Kidney (tissue), 13 donors: ENCODE measurements at regions not wholly inside any gene's neighbourhood (a gene's known extent, or its start where the extent isn't known, plus 50 kb on each side); places are given as distances from the start of the nearest gene placed in this dataset.

Source experiments
- DNase-seq, 5 donors: peaks; one replicate each; pipeline ENCODE4 v3.0.0-alpha.2; 2013 to 2020
- FAIRE-seq: peaks from 2 replicates; lab custom pipeline; 2012; peaks lifted over from hg19 to GRCh38; lab: Jason Lieb, UNC
- H3K27ac ChIP-seq, 2 donors: one replicate each; pipeline ENCODE4 v1.7.0; 2013; ENCODE audit warnings: low read depth in 2 of 2, low read length in 2 of 2, inconsistent platforms in 1 of 2
- H3K27me3 ChIP-seq: one replicate; pipeline ENCODE4 v1.7.1; 2013; ENCODE audit warnings: low read length, inconsistent platforms; ENCODE audit not compliant: control insufficient read depth, insufficient read depth
- H3K36me3 ChIP-seq, 3 donors: one replicate each; pipeline versions ENCODE4 v1.7.0 to v1.7.1; 2013; ENCODE audit warnings: low read length in 3 of 3, control low read depth in 1 of 3, inconsistent platforms in 1 of 3; ENCODE audit not compliant: insufficient read depth in 3 of 3, control insufficient read depth in 2 of 3
- H3K4me1 ChIP-seq, 3 donors: one replicate each; pipeline versions ENCODE4 v1.7.0 to v1.7.1; 2013; ENCODE audit warnings: low read length in 3 of 3, inconsistent platforms in 1 of 3, low read depth in 1 of 3; ENCODE audit not compliant: control insufficient read depth in 2 of 3, insufficient read depth in 2 of 3
- H3K4me3 ChIP-seq, 3 donors: one replicate each; pipeline versions ENCODE4 v1.7.0 to v1.8.1; 2013; ENCODE audit warnings: low read length in 3 of 3, control low read depth in 1 of 3, inconsistent platforms in 1 of 3
- H3K9ac ChIP-seq, 3 donors: one replicate each; pipeline versions ENCODE4 v1.7.0 to v1.7.1; 2013; ENCODE audit warnings: low read length in 3 of 3, control low read depth in 1 of 3, inconsistent platforms in 1 of 3
- H3K9me3 ChIP-seq, 3 donors: one replicate each; pipeline versions ENCODE4 v1.7.0 to v1.7.1; 2013; ENCODE audit warnings: low read length in 3 of 3, control low read depth in 1 of 3, inconsistent platforms in 1 of 3; ENCODE audit not compliant: control insufficient read depth in 2 of 3, insufficient read depth in 1 of 3
- intact Hi-C: fragments of 100-400 bp; cut with DNase I; formaldehyde crosslinking; loops from one replicate; pipeline ENCODE4 v1.11.1; 2022
- TF ChIP-seq, protein P1 (sequence below): IDR thresholded peaks from 3 replicates; pipeline ENCODE4 v1.5.1; 2012; ENCODE audit warnings: mild to moderate bottlenecking, moderate library complexity, borderline replicate concordance; ENCODE audit not compliant: insufficient read depth; ENCODE audit errors: extremely low read depth
- donor health status: control.
- donor health status: control.
- donor health status: control.
- donor health status: control.
- donor health status: control.
- donor health status: DM: yes; HTN: yes; CAD: no.
- donor health status: Normal renal cell carcinoma (clear cell type).

DNA sequence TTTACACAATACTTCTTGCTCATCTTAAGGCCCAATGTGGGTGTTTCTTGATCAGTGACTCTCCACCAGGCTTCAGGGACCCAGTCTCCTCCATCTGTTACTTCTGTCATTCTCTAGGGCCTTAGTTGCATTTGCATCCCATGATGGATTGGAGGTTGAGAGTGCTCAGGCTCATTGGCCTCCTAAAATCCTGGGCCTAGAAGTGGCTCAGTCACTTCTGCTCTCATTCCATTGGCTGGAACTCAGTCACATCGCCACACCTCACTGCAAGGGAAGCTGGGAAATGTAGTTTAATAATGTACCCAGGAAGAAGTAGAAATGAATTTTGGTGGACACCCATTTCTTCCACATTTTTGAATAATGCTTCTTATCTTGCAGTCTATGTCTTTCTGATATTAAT lies 223.5 kb downstream of the HRH4 start:
- Histone ChIP-seq H3K4me1 (no peaks in the 10 kb centered on the region), H3K9ac (no peak overlapping the region), H3K9me3 (peaks cover 0 to 9% (median 0%) of the 10 kb centered on the region in 3 donors), H3K36me3 (no peaks in the 10 kb centered on the region), H3K4me3 (no peak overlapping the region), H3K27ac (no peak overlapping the region), H3K27me3 (no peaks in the 10 kb centered on the region)
- no peak for DNase-seq
- intact Hi-C loops: no loop called here
- no peak for FAIRE-seq
- TF ChIP-seq, protein P1, sequence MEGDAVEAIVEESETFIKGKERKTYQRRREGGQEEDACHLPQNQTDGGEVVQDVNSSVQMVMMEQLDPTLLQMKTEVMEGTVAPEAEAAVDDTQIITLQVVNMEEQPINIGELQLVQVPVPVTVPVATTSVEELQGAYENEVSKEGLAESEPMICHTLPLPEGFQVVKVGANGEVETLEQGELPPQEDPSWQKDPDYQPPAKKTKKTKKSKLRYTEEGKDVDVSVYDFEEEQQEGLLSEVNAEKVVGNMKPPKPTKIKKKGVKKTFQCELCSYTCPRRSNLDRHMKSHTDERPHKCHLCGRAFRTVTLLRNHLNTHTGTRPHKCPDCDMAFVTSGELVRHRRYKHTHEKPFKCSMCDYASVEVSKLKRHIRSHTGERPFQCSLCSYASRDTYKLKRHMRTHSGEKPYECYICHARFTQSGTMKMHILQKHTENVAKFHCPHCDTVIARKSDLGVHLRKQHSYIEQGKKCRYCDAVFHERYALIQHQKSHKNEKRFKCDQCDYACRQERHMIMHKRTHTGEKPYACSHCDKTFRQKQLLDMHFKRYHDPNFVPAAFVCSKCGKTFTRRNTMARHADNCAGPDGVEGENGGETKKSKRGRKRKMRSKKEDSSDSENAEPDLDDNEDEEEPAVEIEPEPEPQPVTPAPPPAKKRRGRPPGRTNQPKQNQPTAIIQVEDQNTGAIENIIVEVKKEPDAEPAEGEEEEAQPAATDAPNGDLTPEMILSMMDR: no peak

GRCh38 chr18:24685254-24685959 lies 225.0 kb downstream of the HRH4 start:
- TF ChIP-seq, protein P1: no peak
- intact Hi-C loops: no loop called here
- Histone ChIP-seq H3K4me1 (no peaks in the 10 kb centered on the region), H3K4me3 (no peak overlapping the region), H3K9me3 (peaks cover 0 to 9% (median 0%) of the 10 kb centered on the region in 3 donors), H3K36me3 (no peaks in the 10 kb centered on the region), H3K27me3 (no peaks in the 10 kb centered on the region), H3K27ac (no peak overlapping the region), H3K9ac (no peak overlapping the region)
- FAIRE-seq (no peak), DNase-seq (no peak)

DNA sequence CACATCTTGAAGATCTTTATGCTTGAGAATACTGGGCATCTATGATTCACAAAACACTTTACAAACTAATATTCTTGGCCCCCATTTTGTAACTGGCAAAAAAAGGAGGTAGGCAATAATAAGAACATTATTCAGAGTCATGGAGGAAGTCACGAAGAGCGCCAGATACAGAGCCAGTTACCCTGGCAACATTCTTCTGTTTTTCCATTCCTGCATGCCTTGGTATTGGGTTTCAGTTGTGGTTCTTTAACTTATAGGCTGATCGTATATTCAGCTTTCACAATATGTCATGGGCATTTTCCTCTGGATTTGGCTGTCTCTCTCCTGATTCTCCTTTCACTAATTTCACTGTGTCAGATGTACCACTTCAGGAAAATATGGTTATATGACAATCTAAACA lies 234.7 kb downstream of the HRH4 start:
- H3K4me3 ChIP-seq: no peak overlapping the region
- H3K9ac ChIP-seq: no peak overlapping the region
- DNase-seq (peak in 3 of 5 donors; percentile 60 to 88 (median 74)), FAIRE-seq (no peak)
- no peaks in the 10 kb centered on the region for H3K4me1 ChIP-seq
- intact Hi-C loops: no loop called here
- no peak overlapping the region for H3K27ac ChIP-seq
- peaks cover 0 to 5% (median 0%) of the 10 kb centered on the region in 3 donors for H3K9me3 ChIP-seq
- H3K36me3 ChIP-seq: no peaks in the 10 kb centered on the region
- TF ChIP-seq, protein P1: no peak
- no peaks in the 10 kb centered on the region for H3K27me3 ChIP-seq
